ENCODE measurements at regions not wholly inside any gene's neighbourhood (a gene's known extent, or its start where the extent isn't known, plus 50 kb on each side); places are given as distances from the start of the nearest gene placed in this dataset.

DNA sequence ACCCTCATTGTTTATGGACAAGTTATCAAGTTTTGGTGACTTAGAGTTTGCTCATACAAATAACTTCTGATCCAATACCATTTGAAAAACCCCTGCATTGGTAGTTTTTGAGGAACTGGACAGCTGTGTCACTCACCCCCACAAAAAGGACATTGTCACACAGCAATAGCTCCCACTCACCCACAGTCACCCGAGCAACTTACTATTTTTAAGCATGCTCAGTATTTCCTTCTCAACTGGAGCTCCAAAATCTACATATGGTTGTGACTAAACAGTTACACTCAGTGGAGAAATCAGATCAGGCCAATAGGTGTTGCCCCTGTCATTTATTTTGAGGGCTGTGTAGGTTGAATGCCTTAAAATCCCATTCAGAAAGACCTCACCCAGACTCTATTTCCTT is 165.2 kb upstream of the AUTS2 start:
- TF ChIP-seq, protein P1, sequence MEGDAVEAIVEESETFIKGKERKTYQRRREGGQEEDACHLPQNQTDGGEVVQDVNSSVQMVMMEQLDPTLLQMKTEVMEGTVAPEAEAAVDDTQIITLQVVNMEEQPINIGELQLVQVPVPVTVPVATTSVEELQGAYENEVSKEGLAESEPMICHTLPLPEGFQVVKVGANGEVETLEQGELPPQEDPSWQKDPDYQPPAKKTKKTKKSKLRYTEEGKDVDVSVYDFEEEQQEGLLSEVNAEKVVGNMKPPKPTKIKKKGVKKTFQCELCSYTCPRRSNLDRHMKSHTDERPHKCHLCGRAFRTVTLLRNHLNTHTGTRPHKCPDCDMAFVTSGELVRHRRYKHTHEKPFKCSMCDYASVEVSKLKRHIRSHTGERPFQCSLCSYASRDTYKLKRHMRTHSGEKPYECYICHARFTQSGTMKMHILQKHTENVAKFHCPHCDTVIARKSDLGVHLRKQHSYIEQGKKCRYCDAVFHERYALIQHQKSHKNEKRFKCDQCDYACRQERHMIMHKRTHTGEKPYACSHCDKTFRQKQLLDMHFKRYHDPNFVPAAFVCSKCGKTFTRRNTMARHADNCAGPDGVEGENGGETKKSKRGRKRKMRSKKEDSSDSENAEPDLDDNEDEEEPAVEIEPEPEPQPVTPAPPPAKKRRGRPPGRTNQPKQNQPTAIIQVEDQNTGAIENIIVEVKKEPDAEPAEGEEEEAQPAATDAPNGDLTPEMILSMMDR (IDR thresholded peaks at IDR 0.05): no peak
- no peak for TF ChIP-seq POLR2A (IDR thresholded peaks at IDR 0.05)
- intact Hi-C loops (cut with DNase I): no loop called here

DNA sequence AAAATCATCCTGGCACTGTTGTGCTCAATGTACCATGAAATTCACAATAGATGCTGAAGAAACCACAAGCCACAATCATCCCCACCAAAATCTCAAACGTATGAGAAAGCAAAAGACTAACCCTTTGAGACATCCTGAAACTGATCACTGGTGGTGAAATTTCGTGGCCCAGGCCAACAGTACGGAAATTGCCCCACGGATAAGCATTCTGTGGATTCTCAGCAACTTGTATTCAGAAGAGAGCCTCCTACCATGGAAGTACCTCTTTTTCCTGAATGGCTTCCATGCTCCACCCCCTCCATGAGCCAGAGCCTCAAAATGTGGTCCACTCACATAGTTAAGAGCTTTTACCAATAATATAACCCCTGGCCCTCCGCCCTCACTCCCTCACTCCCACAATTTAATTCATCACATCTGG is 163.9 kb upstream of the AUTS2 start:
- no peak for DNase-seq
- intact Hi-C loops (cut with DNase I): no loop called here
- no peak overlapping the region for H3K27ac ChIP-seq
- H3K9me3 ChIP-seq: no peaks in the 10 kb centered on the region
- H3K4me1 ChIP-seq (ENCODE audit: insufficient read depth): peaks cover 5% of the 10 kb centered on the region
- 76 to 84% (median 77%) methylated on average over 5 of the region's 5 CpGs for WGBS, 3 donors
- TF ChIP-seq, protein P1 (IDR thresholded peaks at IDR 0.05): no peak
- no peak for TF ChIP-seq POLR2A (IDR thresholded peaks at IDR 0.05)
- no peak for TF ChIP-seq EP300 (IDR thresholded peaks at IDR 0.05)
- no peak overlapping the region for H3K4me3 ChIP-seq
- no peaks in the 10 kb centered on the region for H3K36me3 ChIP-seq
- no peaks in the 10 kb centered on the region for H3K27me3 ChIP-seq

More for the DNA sequence above, 165.2 kb upstream of the AUTS2 start:
- DNase-seq: no peak
- Histone ChIP-seq H3K4me3 (no peak overlapping the region), H3K27ac (no peak overlapping the region), H3K36me3 (no peaks in the 10 kb centered on the region), H3K4me1 (ENCODE audit: insufficient read depth) (peaks cover 3% of the 10 kb centered on the region), H3K9me3 (no peaks in the 10 kb centered on the region), H3K27me3 (no peaks in the 10 kb centered on the region)
- 75 to 94% (median 75%) methylated on average over 1 of the region's 1 CpG for WGBS, 3 donors

GRCh38 chr7:69435711-69436110 is 162.6 kb upstream of the AUTS2 start:
- no peak for DNase-seq
- Histone ChIP-seq H3K9me3 (no peaks in the 10 kb centered on the region), H3K36me3 (no peaks in the 10 kb centered on the region), H3K27me3 (no peaks in the 10 kb centered on the region), H3K27ac (no peak overlapping the region), H3K4me1 (ENCODE audit: insufficient read depth) (peaks cover 2% of the 10 kb centered on the region), H3K4me3 (no peak overlapping the region)
- 93 to 96% (median 94%) methylated on average over 5 of the region's 5 CpGs for WGBS, 3 donors
- TF ChIP-seq POLR2A (IDR thresholded peaks at IDR 0.05) (no peak), EP300 (IDR thresholded peaks at IDR 0.05) (no peak)
- TF ChIP-seq, protein P1 (IDR thresholded peaks at IDR 0.05): no peak
- intact Hi-C loops (cut with DNase I): no loop called here

DNA sequence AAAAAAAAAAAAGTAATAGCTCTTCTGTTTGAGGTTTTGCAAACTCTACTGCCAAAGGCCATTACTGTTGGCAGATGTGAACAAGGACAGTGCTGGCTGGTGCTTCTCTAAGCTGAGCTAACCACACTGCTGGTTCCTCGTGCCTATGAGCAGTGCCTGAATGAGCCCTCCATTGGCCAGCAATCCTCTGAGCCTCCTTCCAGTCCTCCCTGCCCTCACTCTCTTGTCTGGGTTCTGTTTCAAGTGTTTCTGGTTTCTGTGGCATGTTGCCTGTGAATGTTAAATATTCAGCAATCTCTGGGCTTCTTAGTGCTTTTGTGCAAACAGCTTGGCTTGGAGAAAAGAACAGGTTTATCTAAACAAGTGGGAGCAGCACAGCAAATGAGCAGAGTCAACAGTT is 161.3 kb upstream of the AUTS2 start:
- H3K4me3 ChIP-seq: no peak overlapping the region
- no peaks in the 10 kb centered on the region for H3K9me3 ChIP-seq
- no peak overlapping the region for H3K27ac ChIP-seq
- H3K36me3 ChIP-seq: no peaks in the 10 kb centered on the region
- no peaks in the 10 kb centered on the region for H3K27me3 ChIP-seq
- intact Hi-C loops (cut with DNase I): no loop called here
- DNase-seq: no peak
- peaks cover 2% of the 10 kb centered on the region for H3K4me1 ChIP-seq (ENCODE audit: insufficient read depth)
- WGBS, 3 donors: 13 to 25% (median 13%) methylated on average over 1 of the region's 1 CpG
- TF ChIP-seq EP300 (IDR thresholded peaks at IDR 0.05) (no peak), POLR2A (IDR thresholded peaks at IDR 0.05) (no peak)
- TF ChIP-seq, protein P1 (IDR thresholded peaks at IDR 0.05): no peak

All from ovary (tissue), 7 donors.